ENCODE measurements at regions not wholly inside any gene's neighbourhood (a gene's known extent, or its start where the extent isn't known, plus 50 kb on each side); places are given as distances from the start of the nearest gene placed in this dataset.

DNA sequence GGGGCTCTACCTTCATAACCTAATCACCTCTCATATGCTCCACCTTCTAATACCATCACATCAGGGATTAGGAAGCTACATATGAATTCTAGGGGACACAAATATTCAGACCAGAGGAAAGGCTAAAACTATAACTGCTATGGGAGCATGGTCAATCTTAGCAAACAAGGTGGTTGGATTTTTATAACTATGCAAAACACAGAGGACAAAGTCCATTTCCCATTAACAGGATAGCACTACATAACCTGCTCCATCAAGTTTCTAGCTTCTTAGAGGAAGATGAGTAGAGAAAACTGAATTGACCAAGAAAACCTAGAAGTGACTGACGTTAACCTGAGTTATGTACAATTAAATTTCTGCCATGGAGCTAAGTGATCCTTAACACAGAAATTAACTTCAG is 398.6 kb downstream of the TBL1XR1 start:
- TF ChIP-seq EZH2phosphoT487 (IDR thresholded peaks at IDR 0.05; ENCODE audit: insufficient read depth, low read depth) (no peak), EZH2 (IDR thresholded peaks at IDR 0.05; ENCODE audit: insufficient read depth, poor library complexity, severe bottlenecking) (no peak)
